Upper lobe of left lung (tissue), 6 donors: ENCODE measurements at regions not wholly inside any gene's neighbourhood (a gene's known extent, or its start where the extent isn't known, plus 50 kb on each side); places are given as distances from the start of the nearest gene placed in this dataset.

Source experiments
- ATAC-seq, 2 donors: fragments of 200-7000 bp; cut with Tn5 transposase; one replicate each; pipeline ENCODE4 v1.9.1; 2022; ENCODE audit warnings: mild to moderate bottlenecking in 2 of 2, moderate library complexity in 2 of 2; ENCODE audit not compliant: low FRiP score in 2 of 2
- DNase-seq, 2 donors: peaks; one replicate each; pipeline ENCODE4 v3.0.0-alpha.2; 2019 to 2020
- H3K27ac ChIP-seq, 4 donors: fragments of 200-600 bp; sonication (generic); one replicate each; pipeline ENCODE4 v1.5.1; 2016 to 2019
- H3K27me3 ChIP-seq, 4 donors: fragments of 200-600 bp; sonication (generic); one replicate each; pipeline ENCODE4 v1.5.1; 2017 to 2019
- H3K36me3 ChIP-seq, 4 donors: fragments of 200-600 bp; sonication (generic); one replicate each; pipeline ENCODE4 v1.5.1; 2016 to 2019
- H3K4me1 ChIP-seq, 4 donors: fragments of 200-600 bp; sonication (generic); one replicate each; pipeline ENCODE4 v1.5.1; 2018 to 2019
- H3K4me3 ChIP-seq, 4 donors: fragments of 200-600 bp; sonication (generic); one replicate each; pipeline ENCODE4 v1.5.1; 2017 to 2019; ENCODE audit warnings: mild to moderate bottlenecking in 2 of 4, moderate library complexity in 1 of 4
- H3K9me3 ChIP-seq, 4 donors: fragments of 200-600 bp; sonication (generic); one replicate each; pipeline ENCODE4 v1.5.1; 2018 to 2019
- EP300 ChIP-seq, 4 donors: sonication (generic); formaldehyde crosslinking; IDR thresholded peaks; one replicate each; pipeline ENCODE4 v1.5.1; 2017; ENCODE audit warnings: antibody characterized with exemption in 4 of 4, control low read depth in 2 of 4
- POLR2A ChIP-seq, 4 donors: fragments of 450-650 bp; IDR thresholded peaks; one replicate each; pipeline ENCODE4 v1.5.1; 2016 to 2017; ENCODE audit warnings: antibody characterized with exemption in 4 of 4, mild to moderate bottlenecking in 2 of 4
- POLR2AphosphoS5 ChIP-seq, 2 donors: sonication (generic); formaldehyde crosslinking; IDR thresholded peaks; one replicate each; pipeline ENCODE4 v1.5.1; 2017; ENCODE audit warnings: antibody characterized with exemption in 2 of 2
- WGBS, 2 donors: methylation state at CpG; one replicate each; pipeline ENCODE4 v1.1.5; 2017 to 2018; 5-methylcytosine and 5-hydroxymethylcytosine counted together
- TF ChIP-seq, protein P1 (sequence below), 6 experiments: fragments of 450-650 bp in 4 of 6; fragments of 200-600 bp in 2 of 6; sonication (generic) in 2 of 6; IDR thresholded peaks; one replicate each; pipeline ENCODE4 v1.5.1; 2016 to 2019; ENCODE audit warnings: antibody characterized with exemption in 6 of 6
- donor health status: DM: no; HTN: no; CAD: no; lungs with moderate emphysema.
- donor health status: DM: no; HTN: yes; CAD: no; lungs with severe emphysema.

DNA sequence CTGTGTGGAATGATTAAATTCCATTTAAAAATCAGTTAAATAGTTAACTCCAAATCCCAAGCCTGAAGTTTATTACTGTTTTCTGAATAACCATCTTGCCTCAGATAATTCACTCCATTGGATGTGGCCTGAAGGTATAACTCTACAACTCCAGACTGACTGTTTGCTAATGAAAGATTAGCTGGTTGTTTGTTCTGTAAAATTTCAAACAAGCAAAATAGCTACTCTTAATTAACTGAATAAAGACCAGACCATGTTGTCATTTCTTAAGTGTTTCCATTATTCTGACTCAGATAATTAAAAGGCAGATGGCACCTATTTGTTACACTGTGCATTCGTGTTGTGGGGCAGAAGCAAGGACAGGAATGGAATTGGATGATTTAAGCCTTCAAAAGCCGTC is 78.5 kb upstream of the DDIT4L start:
- Histone ChIP-seq H3K27ac (no peak overlapping the region), H3K9me3 (peaks cover 0 to 9% (median 0%) of the 10 kb centered on the region in 4 donors), H3K4me1 (no peaks in the 10 kb centered on the region), H3K27me3 (no peaks in the 10 kb centered on the region), H3K4me3 (no peak overlapping the region), H3K36me3 (no peaks in the 10 kb centered on the region)
- WGBS, 2 donors, result 89 to 93% methylated on average over 2 of the region's 2 CpGs
- no peak for TF ChIP-seq POLR2AphosphoS5 (IDR thresholded peaks at IDR 0.05)
- TF ChIP-seq EP300 (IDR thresholded peaks at IDR 0.05), result no peak
- TF ChIP-seq, protein P1, sequence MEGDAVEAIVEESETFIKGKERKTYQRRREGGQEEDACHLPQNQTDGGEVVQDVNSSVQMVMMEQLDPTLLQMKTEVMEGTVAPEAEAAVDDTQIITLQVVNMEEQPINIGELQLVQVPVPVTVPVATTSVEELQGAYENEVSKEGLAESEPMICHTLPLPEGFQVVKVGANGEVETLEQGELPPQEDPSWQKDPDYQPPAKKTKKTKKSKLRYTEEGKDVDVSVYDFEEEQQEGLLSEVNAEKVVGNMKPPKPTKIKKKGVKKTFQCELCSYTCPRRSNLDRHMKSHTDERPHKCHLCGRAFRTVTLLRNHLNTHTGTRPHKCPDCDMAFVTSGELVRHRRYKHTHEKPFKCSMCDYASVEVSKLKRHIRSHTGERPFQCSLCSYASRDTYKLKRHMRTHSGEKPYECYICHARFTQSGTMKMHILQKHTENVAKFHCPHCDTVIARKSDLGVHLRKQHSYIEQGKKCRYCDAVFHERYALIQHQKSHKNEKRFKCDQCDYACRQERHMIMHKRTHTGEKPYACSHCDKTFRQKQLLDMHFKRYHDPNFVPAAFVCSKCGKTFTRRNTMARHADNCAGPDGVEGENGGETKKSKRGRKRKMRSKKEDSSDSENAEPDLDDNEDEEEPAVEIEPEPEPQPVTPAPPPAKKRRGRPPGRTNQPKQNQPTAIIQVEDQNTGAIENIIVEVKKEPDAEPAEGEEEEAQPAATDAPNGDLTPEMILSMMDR (IDR thresholded peaks at IDR 0.05), result no peak
- TF ChIP-seq POLR2A (IDR thresholded peaks at IDR 0.05), result no peak
- no peak for DNase-seq
- ATAC-seq, result no peak

DNA sequence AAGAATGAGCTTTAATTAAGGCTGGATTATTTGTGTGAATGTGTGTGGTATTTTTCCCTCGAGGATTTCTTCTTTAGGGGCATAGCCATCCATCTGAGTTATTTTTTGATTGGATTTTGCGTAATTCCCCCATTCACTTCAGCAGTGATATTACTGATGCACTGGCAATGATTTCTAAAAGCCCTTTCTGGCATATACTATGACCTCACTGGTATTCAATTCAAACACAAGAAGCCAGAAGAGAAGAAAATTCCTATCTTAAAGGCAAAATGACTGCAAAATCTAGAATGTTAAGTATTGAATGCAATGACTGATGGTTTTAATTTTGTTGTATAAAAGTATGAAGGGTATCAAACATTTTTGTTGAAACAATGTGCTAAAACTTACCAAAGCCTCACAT is 71.1 kb upstream of the DDIT4L start:
- Histone ChIP-seq H3K4me1 (no peaks in the 10 kb centered on the region), H3K9me3 (peaks cover 0 to 6% (median 2%) of the 10 kb centered on the region in 4 donors), H3K27ac (no peak overlapping the region), H3K27me3 (no peaks in the 10 kb centered on the region), H3K4me3 (no peak overlapping the region), H3K36me3 (no peaks in the 10 kb centered on the region)
- TF ChIP-seq, protein P1 (IDR thresholded peaks at IDR 0.05), result no peak
- TF ChIP-seq POLR2AphosphoS5 (IDR thresholded peaks at IDR 0.05) (no peak), EP300 (IDR thresholded peaks at IDR 0.05) (no peak), POLR2A (IDR thresholded peaks at IDR 0.05) (no peak)
- WGBS, 2 donors, result 78 to 83% methylated on average over 2 of the region's 2 CpGs
- DNase-seq, result no peak
- ATAC-seq, result no peak

DNA sequence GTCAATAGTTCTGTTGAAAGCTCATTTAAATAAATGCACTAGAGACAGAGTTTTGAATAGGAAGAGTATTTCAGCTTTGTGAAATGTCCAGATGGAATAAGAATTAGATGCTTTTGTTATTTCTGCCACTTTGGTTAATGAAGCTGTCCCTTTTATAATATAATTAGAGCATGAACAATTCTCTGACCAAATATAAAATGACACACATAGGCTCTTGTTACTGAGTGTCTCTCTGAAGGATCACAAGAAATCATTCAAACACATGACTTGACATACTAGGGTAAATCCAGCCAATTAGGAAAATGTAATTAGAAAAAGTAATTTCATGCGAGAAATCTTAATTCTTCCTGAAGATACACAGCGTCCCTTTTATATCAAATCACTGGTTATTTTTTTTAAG is 68.4 kb upstream of the DDIT4L start:
- Histone ChIP-seq H3K27ac (no peak overlapping the region), H3K4me1 (no peaks in the 10 kb centered on the region), H3K27me3 (no peaks in the 10 kb centered on the region), H3K4me3 (no peak overlapping the region), H3K36me3 (no peaks in the 10 kb centered on the region), H3K9me3 (peaks cover 0 to 4% (median 2%) of the 10 kb centered on the region in 4 donors)
- 90 to 94% methylated on average over 2 of the region's 2 CpGs for WGBS, 2 donors
- TF ChIP-seq POLR2A (IDR thresholded peaks at IDR 0.05) (no peak), POLR2AphosphoS5 (IDR thresholded peaks at IDR 0.05) (no peak), EP300 (IDR thresholded peaks at IDR 0.05) (no peak)
- TF ChIP-seq, protein P1 (IDR thresholded peaks at IDR 0.05), result no peak
- ATAC-seq (no peak), DNase-seq (no peak)

DNA sequence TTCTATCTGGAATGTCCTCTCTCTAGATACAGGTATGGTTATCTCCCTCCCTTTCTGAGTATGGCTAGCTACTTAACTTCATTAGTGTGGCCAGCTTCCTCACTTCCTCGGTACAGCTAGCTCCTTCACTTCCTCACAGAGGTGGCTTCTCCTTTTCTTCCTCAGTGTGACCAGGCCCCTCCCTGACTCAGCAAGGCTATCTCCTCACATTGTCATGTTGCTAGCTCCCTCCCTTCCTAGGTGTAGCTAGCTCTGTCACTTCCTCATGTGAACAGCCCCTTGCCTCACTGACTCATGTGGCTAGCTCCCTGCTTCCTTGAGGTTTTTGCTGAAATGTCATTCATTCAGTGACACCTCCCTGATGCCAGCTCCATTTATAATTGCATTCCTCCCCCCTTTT is 67.3 kb upstream of the DDIT4L start:
- no peak for TF ChIP-seq EP300 (IDR thresholded peaks at IDR 0.05)
- TF ChIP-seq POLR2A (IDR thresholded peaks at IDR 0.05), result no peak
- no peak for TF ChIP-seq POLR2AphosphoS5 (IDR thresholded peaks at IDR 0.05)
- TF ChIP-seq, protein P1 (IDR thresholded peaks at IDR 0.05), result no peak
- Histone ChIP-seq H3K4me3 (no peak overlapping the region), H3K36me3 (no peaks in the 10 kb centered on the region), H3K4me1 (no peaks in the 10 kb centered on the region), H3K27me3 (no peaks in the 10 kb centered on the region), H3K9me3 (no peaks in the 10 kb centered on the region), H3K27ac (no peak overlapping the region)
- ATAC-seq (no peak), DNase-seq (no peak)
- WGBS, 2 donors, result 32 to 38% methylated on average over 1 of the region's 1 CpG

DNA sequence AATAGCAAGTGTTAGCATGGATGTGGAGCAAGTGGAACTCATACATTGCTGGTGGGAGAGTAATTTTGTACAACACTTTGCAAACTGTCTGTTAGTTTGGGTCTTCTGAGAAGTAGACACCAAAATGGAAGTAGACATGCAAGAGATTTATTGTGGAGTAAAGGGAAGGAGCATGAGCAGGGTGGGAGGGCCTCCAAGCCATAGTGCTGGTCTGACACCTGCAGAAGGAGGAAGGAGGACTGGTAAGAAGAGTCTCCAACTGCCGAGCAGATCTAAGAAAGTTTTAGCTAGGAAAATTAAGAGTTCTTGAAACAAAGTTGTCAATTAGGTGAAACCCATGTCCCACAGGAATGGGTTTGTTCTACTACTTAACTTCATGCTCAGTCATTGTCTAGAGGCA is 64.0 kb upstream of the DDIT4L start:
- WGBS, 2 donors, result 83 to 97% methylated on average over 1 of the region's 1 CpG
- Histone ChIP-seq H3K4me3 (no peak overlapping the region), H3K4me1 (no peaks in the 10 kb centered on the region), H3K27me3 (no peaks in the 10 kb centered on the region), H3K36me3 (no peaks in the 10 kb centered on the region), H3K27ac (no peak overlapping the region), H3K9me3 (no peaks in the 10 kb centered on the region)
- DNase-seq (no peak), ATAC-seq (no peak)
- TF ChIP-seq EP300 (IDR thresholded peaks at IDR 0.05), result no peak
- TF ChIP-seq, protein P1 (IDR thresholded peaks at IDR 0.05), result no peak
- TF ChIP-seq POLR2AphosphoS5 (IDR thresholded peaks at IDR 0.05), result no peak
- TF ChIP-seq POLR2A (IDR thresholded peaks at IDR 0.05), result no peak
